AG09309 (cell line): ENCODE measurements at regions not wholly inside any gene's neighbourhood (a gene's known extent, or its start where the extent isn't known, plus 50 kb on each side); places are given as distances from the start of the nearest gene placed in this dataset.

Experiments
- DNase-seq: peaks from one replicate; pipeline ENCODE4 v3.0.0-alpha.2; 2010; ENCODE audit warnings: low read depth
- H3K4me3 ChIP-seq: 2 replicates; pipeline ENCODE4 v1.5.1; 2011; ENCODE audit warnings: mild to moderate bottlenecking, low read depth, low read length, moderate library complexity; ENCODE audit not compliant: control insufficient read depth
- TF ChIP-seq, protein P1 (sequence below): IDR thresholded peaks from 2 replicates; pipeline ENCODE4 v1.5.1; 2011; ENCODE audit warnings: mild to moderate bottlenecking, low read depth, low read length, inconsistent platforms; ENCODE audit not compliant: insufficient read depth, control insufficient read depth; ENCODE audit errors: missing control alignments

GRCh38 chr5:167565189-167565954 is 726.1 kb upstream of the WWC1 start:
- no peak for DNase-seq
- TF ChIP-seq, protein P1, sequence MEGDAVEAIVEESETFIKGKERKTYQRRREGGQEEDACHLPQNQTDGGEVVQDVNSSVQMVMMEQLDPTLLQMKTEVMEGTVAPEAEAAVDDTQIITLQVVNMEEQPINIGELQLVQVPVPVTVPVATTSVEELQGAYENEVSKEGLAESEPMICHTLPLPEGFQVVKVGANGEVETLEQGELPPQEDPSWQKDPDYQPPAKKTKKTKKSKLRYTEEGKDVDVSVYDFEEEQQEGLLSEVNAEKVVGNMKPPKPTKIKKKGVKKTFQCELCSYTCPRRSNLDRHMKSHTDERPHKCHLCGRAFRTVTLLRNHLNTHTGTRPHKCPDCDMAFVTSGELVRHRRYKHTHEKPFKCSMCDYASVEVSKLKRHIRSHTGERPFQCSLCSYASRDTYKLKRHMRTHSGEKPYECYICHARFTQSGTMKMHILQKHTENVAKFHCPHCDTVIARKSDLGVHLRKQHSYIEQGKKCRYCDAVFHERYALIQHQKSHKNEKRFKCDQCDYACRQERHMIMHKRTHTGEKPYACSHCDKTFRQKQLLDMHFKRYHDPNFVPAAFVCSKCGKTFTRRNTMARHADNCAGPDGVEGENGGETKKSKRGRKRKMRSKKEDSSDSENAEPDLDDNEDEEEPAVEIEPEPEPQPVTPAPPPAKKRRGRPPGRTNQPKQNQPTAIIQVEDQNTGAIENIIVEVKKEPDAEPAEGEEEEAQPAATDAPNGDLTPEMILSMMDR, result peak; percentile 45
- H3K4me3 ChIP-seq, result no peak overlapping the region

DNA sequence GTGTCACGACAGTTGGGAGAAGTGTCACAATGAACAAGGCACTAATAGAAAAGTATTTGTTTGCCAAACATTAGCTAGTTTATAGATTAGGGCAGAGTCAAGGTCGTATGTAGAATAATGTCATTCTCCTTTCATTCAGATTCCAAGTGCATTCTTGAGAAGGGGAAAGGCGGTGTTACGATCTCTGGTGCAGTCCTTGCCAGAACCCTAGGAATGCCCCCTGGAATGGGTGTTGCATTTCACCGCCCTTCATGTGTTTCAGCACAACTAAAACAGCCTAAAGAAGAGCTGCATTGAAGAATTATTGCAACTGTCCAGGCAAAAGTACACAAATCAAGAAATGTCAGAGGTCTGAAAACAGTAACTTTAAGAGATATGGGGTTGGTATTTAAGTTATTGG is 721.0 kb upstream of the WWC1 start:
- no peak for DNase-seq
- TF ChIP-seq, protein P1, result no peak
- H3K4me3 ChIP-seq, result no peak overlapping the region

DNA sequence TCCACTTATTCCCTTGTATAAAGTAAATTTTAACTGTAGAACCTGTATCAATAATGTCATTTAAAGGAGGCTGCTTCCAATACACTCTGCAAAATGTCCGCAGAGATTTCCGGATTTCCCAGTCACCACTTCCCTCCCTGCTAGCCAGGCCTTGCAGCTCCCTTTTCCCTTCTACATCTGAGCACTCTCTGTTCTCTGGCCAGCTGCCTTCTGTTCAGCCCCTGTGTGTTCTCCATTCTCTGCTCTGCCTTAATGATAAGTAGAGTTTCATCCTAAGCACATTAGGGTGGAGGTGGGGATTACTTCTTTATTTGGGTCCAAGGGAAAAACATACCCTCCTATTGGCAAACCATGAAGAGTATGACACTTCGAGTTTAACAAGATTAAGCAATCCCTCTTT is 719.6 kb upstream of the WWC1 start:
- DNase-seq, result no peak
- no peak overlapping the region for H3K4me3 ChIP-seq
- TF ChIP-seq, protein P1, result no peak

GRCh38 chr5:167573370-167574127 is 717.9 kb upstream of the WWC1 start:
- H3K4me3 ChIP-seq, result peak overlapping the region; percentile 43
- TF ChIP-seq, protein P1, result no peak
- DNase-seq, result no peak

DNA sequence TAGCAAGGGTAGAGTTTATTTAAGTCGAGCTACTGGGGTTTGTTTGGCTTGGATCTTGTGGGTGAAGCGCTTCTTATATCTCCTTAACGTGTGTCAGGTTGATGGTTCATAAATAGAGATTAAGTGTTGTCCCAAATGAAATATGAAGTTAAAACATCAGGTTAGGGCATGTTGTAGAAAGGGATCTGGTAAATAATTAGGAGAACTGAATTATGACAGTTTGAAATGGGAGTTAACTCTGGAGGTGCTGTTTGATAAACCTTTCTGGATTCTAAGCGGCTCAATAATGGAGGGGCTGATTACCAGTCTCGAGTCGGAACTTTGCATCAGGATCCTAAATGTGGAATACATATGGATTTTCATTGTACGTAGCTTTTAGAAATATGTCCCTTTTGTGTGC is 717.0 kb upstream of the WWC1 start:
- no peak for DNase-seq
- H3K4me3 ChIP-seq, result peak overlapping the region; percentile 31

GRCh38 chr5:167575330-167575729 is 716.1 kb upstream of the WWC1 start:
- no peak for DNase-seq
- no peak overlapping the region for H3K4me3 ChIP-seq
- TF ChIP-seq, protein P1, result no peak

More for the DNA sequence above, 717.0 kb upstream of the WWC1 start:
- TF ChIP-seq, protein P1, result no peak
